GM19023 (cell line): ENCODE measurements at regions not wholly inside any gene's neighbourhood (a gene's known extent, or its start where the extent isn't known, plus 50 kb on each side); places are given as distances from the start of the nearest gene placed in this dataset.

Experiments used
- ATAC-seq: cut with Tn5 transposase; IDR thresholded peaks from one replicate; pipeline ENCODE4 v1.9.1; 2021; ENCODE audit warnings: mild to moderate bottlenecking, moderate library complexity; ENCODE audit not compliant: unreplicated experiment

- ATAC-seq, result no peak
Observed at GRCh38 chr3:168858327-168858726, 762.6 kb upstream of the GOLIM4 start.

- no peak for ATAC-seq
Observed at GRCh38 chr3:168850109-168850508, 754.4 kb upstream of the GOLIM4 start.

GRCh38 chr3:168847291-168847883 is 751.7 kb upstream of the GOLIM4 start:
- peak; percentile 55 for ATAC-seq

GRCh38 chr3:168844894-168845482 is 749.3 kb upstream of the GOLIM4 start:
- no peak for ATAC-seq

GRCh38 chr3:168844472-168844871 is 748.7 kb upstream of the GOLIM4 start:
- no peak for ATAC-seq

GRCh38 chr3:168843481-168843880 is 747.8 kb upstream of the GOLIM4 start:
- no peak for ATAC-seq

GRCh38 chr3:168839653-168840052 is 743.9 kb upstream of the GOLIM4 start:
- ATAC-seq, result no peak

GRCh38 chr3:168834558-168834957 is 738.8 kb upstream of the GOLIM4 start:
- no peak for ATAC-seq

- no peak for ATAC-seq
Observed at GRCh38 chr3:168828943-168829342, 733.2 kb upstream of the GOLIM4 start.

GRCh38 chr3:168828536-168828935 is 732.8 kb upstream of the GOLIM4 start:
- ATAC-seq, result no peak

GRCh38 chr3:168828014-168828413 is 732.3 kb upstream of the GOLIM4 start:
- ATAC-seq, result no peak

- no peak for ATAC-seq
Observed at GRCh38 chr3:168824107-168824506, 728.4 kb upstream of the GOLIM4 start.

- no peak for ATAC-seq
Observed at GRCh38 chr3:168823466-168823865, 727.7 kb upstream of the GOLIM4 start.

- ATAC-seq, result no peak
Observed at GRCh38 chr3:168820810-168821415, 725.2 kb upstream of the GOLIM4 start.

GRCh38 chr3:168817177-168817576 is 721.5 kb upstream of the GOLIM4 start:
- ATAC-seq, result no peak

GRCh38 chr3:168815946-168816345 is 720.2 kb upstream of the GOLIM4 start:
- no peak for ATAC-seq

- no peak for ATAC-seq
Observed at GRCh38 chr3:168813225-168813802, 717.6 kb upstream of the GOLIM4 start.

GRCh38 chr3:168812234-168812633 is 716.5 kb upstream of the GOLIM4 start:
- ATAC-seq, result no peak

- no peak for ATAC-seq
Observed at GRCh38 chr3:168808596-168808995, 712.9 kb upstream of the GOLIM4 start.

- no peak for ATAC-seq
Observed at GRCh38 chr3:168807448-168807847, 711.7 kb upstream of the GOLIM4 start.

GRCh38 chr3:168806871-168807270 is 711.1 kb upstream of the GOLIM4 start:
- ATAC-seq, result no peak

GRCh38 chr3:168803536-168803935 is 707.8 kb upstream of the GOLIM4 start:
- ATAC-seq, result no peak
